Activated naive CD8-positive, alpha-beta T cell treated with anti-CD3 and anti-CD28 coated beads, Interleukin-2, amount 50 U/mL, for 24 hours (primary cell): ENCODE measurements at regions not wholly inside any gene's neighbourhood (a gene's known extent, or its start where the extent isn't known, plus 50 kb on each side); places are given as distances from the start of the nearest gene placed in this dataset.
"Not testable (repeated sequence)": the region's sequence is repeated elsewhere in the genome, so short reads cannot be mapped to it uniquely, and the experiment has no call there.

Source experiments
- ATAC-seq: fragments of 150-1000 bp; cut with Tn5 transposase; one replicate; pipeline ENCODE4 v1.10.0; 2021
- DNase-seq: peaks from one replicate; pipeline ENCODE4 v3.0.0; 2021
- H3K27ac Mint-ChIP-seq: one replicate; pipeline ENCODE4 v1.8.0; 2021; ENCODE audit warnings: mild to moderate bottlenecking, mixed read lengths
- H3K27me3 Mint-ChIP-seq: one replicate; pipeline ENCODE4 v1.8.0; 2021; ENCODE audit warnings: mixed read lengths
- H3K36me3 Mint-ChIP-seq: one replicate; pipeline ENCODE4 v1.8.0; 2021; ENCODE audit warnings: low read depth, mixed read lengths
- H3K4me1 Mint-ChIP-seq: one replicate; pipeline ENCODE4 v1.8.0; 2021; ENCODE audit warnings: mixed read lengths
- H3K4me3 Mint-ChIP-seq: one replicate; pipeline ENCODE4 v1.8.0; 2021; ENCODE audit warnings: mild to moderate bottlenecking, moderate library complexity, mixed read lengths
- H3K9me3 Mint-ChIP-seq: one replicate; pipeline ENCODE4 v1.8.0; 2021; ENCODE audit warnings: mixed read lengths

- ATAC-seq (peak; percentile 40), DNase-seq (peak; percentile 21)
- H3K36me3 Mint-ChIP-seq, H3K9me3 Mint-ChIP-seq, H3K4me1 Mint-ChIP-seq, H3K27ac Mint-ChIP-seq: not testable (repeated sequence)
- Mint-ChIP-seq H3K27me3 (peaks cover 23% of the 10 kb centered on the region), H3K4me3 (peak overlapping the region; percentile 64)
These were observed 58.9 kb downstream of the GOLGA6L7 start for GRCh38 chr15:28789401-28790114.

- peaks cover 24% of the 10 kb centered on the region for H3K27me3 Mint-ChIP-seq
- H3K4me1 Mint-ChIP-seq, H3K27ac Mint-ChIP-seq, H3K4me3 Mint-ChIP-seq, H3K36me3 Mint-ChIP-seq, H3K9me3 Mint-ChIP-seq, DNase-seq: not testable (repeated sequence)
- peak; percentile 43 for ATAC-seq
These were observed 59.6 kb downstream of the GOLGA6L7 start for GRCh38 chr15:28788649-28789400.

- not testable (repeated sequence) for DNase-seq, H3K36me3 Mint-ChIP-seq, ATAC-seq, H3K4me1 Mint-ChIP-seq, H3K27ac Mint-ChIP-seq, H3K4me3 Mint-ChIP-seq, H3K9me3 Mint-ChIP-seq
- peaks cover 23% of the 10 kb centered on the region for H3K27me3 Mint-ChIP-seq
These were observed 60.3 kb downstream of the GOLGA6L7 start for GRCh38 chr15:28788176-28788575.

GRCh38 chr15:28786521-28786920 is 61.9 kb downstream of the GOLGA6L7 start:
- H3K27ac Mint-ChIP-seq: no peak overlapping the region
- ATAC-seq: no peak
- no peaks in the 10 kb centered on the region for H3K9me3 Mint-ChIP-seq

GRCh38 chr15:28784347-28785163 is 63.9 kb downstream of the GOLGA6L7 start:
- not testable (repeated sequence) for H3K9me3 Mint-ChIP-seq, H3K4me1 Mint-ChIP-seq, DNase-seq, H3K4me3 Mint-ChIP-seq, H3K27ac Mint-ChIP-seq, H3K36me3 Mint-ChIP-seq, ATAC-seq
- H3K27me3 Mint-ChIP-seq: peaks cover 17% of the 10 kb centered on the region

More at GRCh38 chr15:28786521-28786920, 61.9 kb downstream of the GOLGA6L7 start:
- DNase-seq: no peak
- Mint-ChIP-seq H3K36me3 (no peaks in the 10 kb centered on the region), H3K4me1 (peaks cover 5% of the 10 kb centered on the region), H3K27me3 (peaks cover 20% of the 10 kb centered on the region), H3K4me3 (no peak overlapping the region)

- Mint-ChIP-seq H3K9me3 (no peaks in the 10 kb centered on the region), H3K36me3 (no peaks in the 10 kb centered on the region), H3K27ac (no peak overlapping the region), H3K27me3 (peaks cover 14% of the 10 kb centered on the region), H3K4me1 (no peaks in the 10 kb centered on the region), H3K4me3 (no peak overlapping the region)
- no peak for ATAC-seq
- DNase-seq: no peak
These were observed 64.6 kb downstream of the GOLGA6L7 start for GRCh38 chr15:28783873-28784272.

GRCh38 chr15:28783466-28783865 is 65.0 kb downstream of the GOLGA6L7 start:
- Mint-ChIP-seq H3K27me3 (peaks cover 13% of the 10 kb centered on the region), H3K27ac (no peak overlapping the region), H3K36me3 (no peaks in the 10 kb centered on the region), H3K9me3 (no peaks in the 10 kb centered on the region), H3K4me1 (no peaks in the 10 kb centered on the region), H3K4me3 (no peak overlapping the region)
- no peak for DNase-seq
- no peak for ATAC-seq

GRCh38 chr15:28778397-28778796 is 66.2 kb upstream of the GOLGA8M start:
- H3K27ac Mint-ChIP-seq, H3K36me3 Mint-ChIP-seq, DNase-seq, H3K4me1 Mint-ChIP-seq, H3K9me3 Mint-ChIP-seq, H3K4me3 Mint-ChIP-seq, H3K27me3 Mint-ChIP-seq, ATAC-seq: not testable (repeated sequence)

GRCh38 chr15:28772857-28773256 is 60.6 kb upstream of the GOLGA8M start:
- H3K4me1 Mint-ChIP-seq, H3K9me3 Mint-ChIP-seq, ATAC-seq, H3K4me3 Mint-ChIP-seq, H3K36me3 Mint-ChIP-seq, DNase-seq, H3K27me3 Mint-ChIP-seq, H3K27ac Mint-ChIP-seq: not testable (repeated sequence)
